Kidney epithelial cell (primary cell): ENCODE measurements at regions not wholly inside any gene's neighbourhood (a gene's known extent, or its start where the extent isn't known, plus 50 kb on each side); places are given as distances from the start of the nearest gene placed in this dataset.

Experiments
- DNase-seq: peaks from one replicate; pipeline ENCODE4 v3.0.0-alpha.2; 2010; ENCODE audit warnings: low read depth
- H3K27me3 ChIP-seq: 2 replicates; pipeline ENCODE4 v1.6.0; 2011; ENCODE audit warnings: low read length; ENCODE audit not compliant: control insufficient read depth, insufficient read depth
- H3K36me3 ChIP-seq: 2 replicates; pipeline ENCODE4 v1.5.1; 2011; ENCODE audit warnings: low read length; ENCODE audit not compliant: control insufficient read depth, insufficient read depth
- H3K4me3 ChIP-seq: 2 replicates; pipeline ENCODE4 v1.5.1; 2011; ENCODE audit warnings: low read depth, mild to moderate bottlenecking, control low read depth, low read length
- TF ChIP-seq, protein P1 (sequence below): IDR thresholded peaks from 2 replicates; pipeline ENCODE4 v1.5.1; 2011; ENCODE audit warnings: mild to moderate bottlenecking, moderate library complexity, low read length, control low read depth, inconsistent platforms; ENCODE audit not compliant: insufficient read depth, poor library complexity, severe bottlenecking

DNA sequence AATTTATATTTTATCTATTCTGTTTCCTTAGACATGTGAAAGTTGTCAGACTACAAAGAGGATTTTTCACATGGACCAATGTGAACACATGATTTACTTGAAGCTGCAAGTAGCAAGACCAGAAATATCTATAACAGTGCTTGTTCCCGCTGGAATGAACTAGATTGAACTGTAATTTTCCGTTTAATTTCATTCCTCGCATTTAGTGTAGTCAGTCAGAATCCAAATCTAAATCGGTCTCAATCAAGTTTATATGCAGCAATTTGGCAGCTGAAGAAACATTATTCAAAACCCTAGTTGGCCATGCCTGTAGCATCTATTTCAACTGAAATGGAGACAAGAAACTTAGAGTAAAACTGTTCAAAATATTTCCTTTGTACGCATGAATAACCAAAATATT is 570.7 kb upstream of the SLITRK5 start:
- Histone ChIP-seq H3K27me3 (no peaks in the 10 kb centered on the region), H3K4me3 (no peak overlapping the region), H3K36me3 (no peaks in the 10 kb centered on the region)
- DNase-seq, result no peak
- TF ChIP-seq, protein P1, sequence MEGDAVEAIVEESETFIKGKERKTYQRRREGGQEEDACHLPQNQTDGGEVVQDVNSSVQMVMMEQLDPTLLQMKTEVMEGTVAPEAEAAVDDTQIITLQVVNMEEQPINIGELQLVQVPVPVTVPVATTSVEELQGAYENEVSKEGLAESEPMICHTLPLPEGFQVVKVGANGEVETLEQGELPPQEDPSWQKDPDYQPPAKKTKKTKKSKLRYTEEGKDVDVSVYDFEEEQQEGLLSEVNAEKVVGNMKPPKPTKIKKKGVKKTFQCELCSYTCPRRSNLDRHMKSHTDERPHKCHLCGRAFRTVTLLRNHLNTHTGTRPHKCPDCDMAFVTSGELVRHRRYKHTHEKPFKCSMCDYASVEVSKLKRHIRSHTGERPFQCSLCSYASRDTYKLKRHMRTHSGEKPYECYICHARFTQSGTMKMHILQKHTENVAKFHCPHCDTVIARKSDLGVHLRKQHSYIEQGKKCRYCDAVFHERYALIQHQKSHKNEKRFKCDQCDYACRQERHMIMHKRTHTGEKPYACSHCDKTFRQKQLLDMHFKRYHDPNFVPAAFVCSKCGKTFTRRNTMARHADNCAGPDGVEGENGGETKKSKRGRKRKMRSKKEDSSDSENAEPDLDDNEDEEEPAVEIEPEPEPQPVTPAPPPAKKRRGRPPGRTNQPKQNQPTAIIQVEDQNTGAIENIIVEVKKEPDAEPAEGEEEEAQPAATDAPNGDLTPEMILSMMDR, result no peak

DNA sequence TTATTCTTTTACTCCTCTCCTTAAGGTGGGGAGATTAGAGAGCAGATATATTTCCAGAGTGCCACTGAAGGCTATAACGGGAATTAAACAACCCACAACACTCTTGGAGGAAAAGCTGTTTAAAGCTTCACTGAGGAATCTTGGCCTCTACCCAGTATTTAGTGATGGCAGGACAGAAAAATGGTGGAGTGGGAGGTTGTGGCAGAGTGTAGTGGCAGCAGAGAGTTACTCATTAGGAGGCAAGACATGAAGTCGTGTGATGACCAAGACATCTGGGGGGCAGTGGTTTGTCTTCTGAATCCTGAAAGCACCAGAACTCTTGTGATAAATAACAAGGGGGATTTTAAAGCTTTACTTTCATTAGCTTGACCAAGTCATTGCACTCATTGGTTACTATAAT is 563.5 kb upstream of the SLITRK5 start:
- no peak for DNase-seq
- Histone ChIP-seq H3K36me3 (no peaks in the 10 kb centered on the region), H3K4me3 (no peak overlapping the region), H3K27me3 (no peaks in the 10 kb centered on the region)
- TF ChIP-seq, protein P1, result no peak

DNA sequence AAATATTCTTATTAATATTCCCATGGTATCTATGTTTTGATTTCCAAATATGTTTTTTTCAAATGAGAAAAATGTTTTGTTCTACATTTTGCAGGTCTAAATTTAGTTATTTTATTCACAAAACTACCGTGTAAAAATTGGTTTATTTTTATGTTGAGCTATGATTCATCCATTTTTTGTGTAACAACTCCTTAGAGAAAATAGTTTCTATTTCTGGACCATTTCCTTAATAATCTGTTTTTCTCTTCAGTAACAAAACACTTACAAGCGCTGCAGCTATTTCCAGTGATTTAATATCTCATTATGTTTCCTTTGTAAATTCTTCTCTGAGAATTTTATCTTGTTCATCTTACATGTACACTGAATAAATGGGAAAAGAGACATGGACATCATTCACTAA is 550.7 kb upstream of the SLITRK5 start:
- H3K4me3 ChIP-seq, result no peak overlapping the region
- DNase-seq, result no peak
- H3K36me3 ChIP-seq, result no peaks in the 10 kb centered on the region
- TF ChIP-seq, protein P1, result no peak
- no peaks in the 10 kb centered on the region for H3K27me3 ChIP-seq

DNA sequence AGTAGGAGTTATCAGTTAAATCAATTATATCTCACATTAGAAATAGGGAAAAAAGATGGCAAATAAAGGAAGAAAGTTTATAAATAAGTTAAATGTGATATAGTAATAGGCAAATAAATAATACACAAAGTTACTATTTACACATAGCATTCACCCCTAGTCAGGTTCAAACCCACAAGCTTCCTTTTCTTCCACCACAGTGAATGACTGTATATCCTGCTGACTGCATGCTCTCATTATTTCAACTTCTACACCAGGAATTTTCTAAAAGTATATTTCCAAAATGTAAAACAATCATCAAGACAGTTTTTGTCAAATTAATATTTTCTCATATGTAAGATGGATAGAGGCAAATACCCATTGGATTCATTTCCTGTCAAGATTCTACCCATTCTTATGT is 548.6 kb upstream of the SLITRK5 start:
- TF ChIP-seq, protein P1, result no peak
- DNase-seq, result no peak
- Histone ChIP-seq H3K27me3 (no peaks in the 10 kb centered on the region), H3K4me3 (no peak overlapping the region), H3K36me3 (no peaks in the 10 kb centered on the region)

DNA sequence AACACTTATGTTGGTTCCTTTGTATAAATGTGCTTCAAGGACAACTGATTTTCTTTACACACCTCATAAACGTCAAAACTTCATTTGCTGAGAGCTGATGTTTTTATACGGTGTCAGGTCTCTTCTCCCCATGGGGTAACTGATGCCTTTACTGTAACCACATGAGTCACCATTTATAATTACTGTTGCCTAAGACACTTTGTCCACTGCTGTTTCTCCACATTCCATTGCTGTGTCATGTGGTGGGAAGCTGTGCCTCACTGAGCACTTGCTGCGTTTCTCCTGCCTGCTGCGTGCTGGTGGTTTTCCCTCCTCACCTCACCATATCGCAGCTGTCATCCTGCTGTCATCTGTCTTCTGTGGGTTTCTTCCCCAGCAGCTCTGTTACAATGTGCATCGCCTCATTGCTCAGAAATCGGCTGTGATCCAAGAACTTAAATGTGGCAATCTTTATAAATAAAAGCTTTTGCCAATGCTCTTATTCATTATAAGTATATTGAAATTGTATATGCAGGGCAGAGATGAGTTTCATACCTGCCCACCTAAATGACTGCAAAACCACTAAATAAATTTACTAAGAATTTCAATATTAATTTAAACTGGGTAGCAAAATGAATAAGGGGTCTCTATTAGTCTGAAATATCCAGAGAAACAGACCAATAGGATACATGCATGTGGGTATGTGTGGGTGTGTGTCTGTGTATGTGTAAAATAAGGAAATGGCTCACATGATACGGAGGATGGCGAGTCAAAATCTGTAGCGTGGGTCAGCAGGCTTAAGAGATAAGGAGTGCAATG is 547.0 kb upstream of the SLITRK5 start:
- Histone ChIP-seq H3K27me3 (no peaks in the 10 kb centered on the region), H3K36me3 (no peaks in the 10 kb centered on the region), H3K4me3 (no peak overlapping the region)
- DNase-seq, result peak; percentile 100
- TF ChIP-seq, protein P1, result no peak

DNA sequence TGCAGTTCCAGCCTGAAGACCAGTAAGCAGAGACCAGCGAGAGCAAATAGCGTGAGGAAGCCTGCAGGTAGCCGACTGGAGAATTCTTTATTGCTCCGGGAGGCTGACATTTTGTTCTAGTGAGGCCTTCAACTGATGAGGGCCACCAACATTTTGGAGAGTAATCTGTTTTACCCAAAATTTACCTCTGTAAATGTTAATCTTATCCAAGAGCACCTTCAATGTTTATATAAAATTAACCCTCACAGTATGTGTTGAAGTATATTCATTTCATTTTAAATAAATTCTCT is 546.4 kb upstream of the SLITRK5 start:
- no peak for DNase-seq
- TF ChIP-seq, protein P1, result no peak
- Histone ChIP-seq H3K4me3 (no peak overlapping the region), H3K36me3 (no peaks in the 10 kb centered on the region), H3K27me3 (no peaks in the 10 kb centered on the region)
